ENCODE measurements at regions not wholly inside any gene's neighbourhood (a gene's known extent, or its start where the extent isn't known, plus 50 kb on each side); places are given as distances from the start of the nearest gene placed in this dataset.

DNA sequence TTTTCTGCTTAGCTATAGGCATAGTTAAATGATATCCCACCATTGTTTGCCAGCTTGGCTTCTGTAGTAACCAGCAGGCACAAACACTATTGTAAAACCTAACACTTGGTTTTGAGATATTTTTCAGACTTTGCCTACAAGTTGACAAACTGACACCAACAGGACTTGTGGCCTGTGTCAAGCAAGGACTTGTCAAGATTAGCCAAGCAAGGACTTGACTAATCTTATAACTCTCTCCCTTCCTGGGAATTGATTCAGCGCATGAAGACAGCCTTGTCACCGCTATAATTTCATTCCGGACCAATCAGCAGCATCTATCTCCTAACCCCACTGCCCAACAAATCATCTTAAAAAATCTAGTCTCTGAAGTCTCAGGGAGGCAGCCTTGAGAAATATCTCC, 72.7 kb upstream of the SLITRK1 start:
- ATAC-seq (ENCODE audit: low FRiP score) (no peak), DNase-seq (ENCODE audit: low spot score) (no peak)
- TF ChIP-seq, protein P1, sequence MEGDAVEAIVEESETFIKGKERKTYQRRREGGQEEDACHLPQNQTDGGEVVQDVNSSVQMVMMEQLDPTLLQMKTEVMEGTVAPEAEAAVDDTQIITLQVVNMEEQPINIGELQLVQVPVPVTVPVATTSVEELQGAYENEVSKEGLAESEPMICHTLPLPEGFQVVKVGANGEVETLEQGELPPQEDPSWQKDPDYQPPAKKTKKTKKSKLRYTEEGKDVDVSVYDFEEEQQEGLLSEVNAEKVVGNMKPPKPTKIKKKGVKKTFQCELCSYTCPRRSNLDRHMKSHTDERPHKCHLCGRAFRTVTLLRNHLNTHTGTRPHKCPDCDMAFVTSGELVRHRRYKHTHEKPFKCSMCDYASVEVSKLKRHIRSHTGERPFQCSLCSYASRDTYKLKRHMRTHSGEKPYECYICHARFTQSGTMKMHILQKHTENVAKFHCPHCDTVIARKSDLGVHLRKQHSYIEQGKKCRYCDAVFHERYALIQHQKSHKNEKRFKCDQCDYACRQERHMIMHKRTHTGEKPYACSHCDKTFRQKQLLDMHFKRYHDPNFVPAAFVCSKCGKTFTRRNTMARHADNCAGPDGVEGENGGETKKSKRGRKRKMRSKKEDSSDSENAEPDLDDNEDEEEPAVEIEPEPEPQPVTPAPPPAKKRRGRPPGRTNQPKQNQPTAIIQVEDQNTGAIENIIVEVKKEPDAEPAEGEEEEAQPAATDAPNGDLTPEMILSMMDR (IDR thresholded peaks at IDR 0.05) = no peak

DNA sequence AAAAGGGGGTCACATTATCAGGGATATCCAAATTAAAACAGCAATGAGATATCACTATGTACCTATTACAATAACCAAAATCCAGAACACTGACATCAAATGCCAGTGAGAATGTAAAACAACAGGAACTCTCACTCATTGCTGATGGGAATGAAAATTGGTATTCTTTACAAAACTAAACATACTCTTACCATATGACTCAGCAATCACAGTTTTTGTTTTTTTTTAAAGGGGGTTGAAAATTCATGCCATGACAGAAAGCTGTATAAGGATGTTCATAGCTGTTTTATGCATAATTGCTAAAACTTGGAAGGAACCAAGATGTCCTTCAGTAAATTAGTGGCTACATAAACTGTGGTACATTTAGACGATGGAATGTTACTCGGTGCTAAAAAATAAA, 71.6 kb upstream of the SLITRK1 start:
- ATAC-seq (ENCODE audit: low FRiP score) (no peak), DNase-seq (ENCODE audit: low spot score) (no peak)
- TF ChIP-seq, protein P1 (IDR thresholded peaks at IDR 0.05) = no peak

DNA sequence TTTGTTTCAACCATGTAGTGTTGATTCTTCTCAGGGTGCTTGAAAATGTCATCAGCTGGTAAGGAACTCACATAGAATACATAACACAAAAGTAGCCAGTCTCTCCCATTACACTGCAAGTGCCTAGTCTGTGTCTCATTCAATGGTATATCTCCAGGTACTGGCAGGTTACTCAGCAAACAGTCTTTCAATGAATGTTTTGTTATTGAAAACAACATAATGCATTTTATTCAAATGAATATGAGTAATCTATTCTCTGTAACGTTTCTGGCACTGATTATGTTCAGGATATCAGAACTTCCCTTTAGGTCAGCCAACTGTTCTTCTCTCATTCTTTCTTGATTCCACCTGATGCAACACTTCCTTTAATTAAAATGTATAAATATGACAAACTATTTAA, 68.0 kb upstream of the SLITRK1 start:
- TF ChIP-seq, protein P1 (IDR thresholded peaks at IDR 0.05) = no peak
- ATAC-seq (ENCODE audit: low FRiP score) = no peak

DNA sequence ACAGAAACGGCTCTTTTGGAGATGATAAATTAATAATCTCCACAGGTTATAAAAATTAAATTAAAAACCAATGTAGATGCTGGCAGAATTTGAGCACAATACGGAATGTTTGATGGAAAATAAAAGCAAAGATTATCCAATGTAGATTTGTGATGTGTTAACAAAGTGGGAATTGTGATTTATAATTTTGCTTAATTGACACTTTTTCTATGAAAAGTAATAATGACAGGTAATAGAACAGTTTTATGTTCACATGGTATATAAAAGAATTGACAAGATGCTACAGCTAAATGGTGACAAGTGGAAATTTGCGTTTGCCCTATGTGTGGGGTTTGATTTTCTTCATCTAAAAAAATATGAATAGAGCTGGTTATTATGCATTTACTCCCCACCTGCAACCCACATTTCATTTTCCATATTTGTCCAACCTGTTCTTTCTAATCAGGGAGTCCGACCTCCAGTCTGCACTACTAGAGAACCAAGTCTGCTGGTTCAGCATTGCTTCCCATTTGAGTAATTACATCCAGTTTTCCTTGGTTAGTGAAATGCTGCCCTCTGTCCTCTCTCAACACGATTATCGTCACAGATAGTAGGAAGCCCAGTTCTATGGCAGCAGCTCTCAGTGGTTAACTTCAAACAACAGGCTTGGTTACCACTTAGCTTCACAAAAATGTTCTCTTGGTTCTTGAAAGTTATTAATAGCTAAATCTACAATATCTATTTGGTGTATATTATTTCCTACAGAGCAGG, 61.4 kb upstream of the SLITRK1 start:
- TF ChIP-seq, protein P1 (IDR thresholded peaks at IDR 0.05) = no peak
- ATAC-seq (ENCODE audit: low FRiP score) = no peak
- no peak for DNase-seq (ENCODE audit: low spot score)

More for the DNA sequence above, 68.0 kb upstream of the SLITRK1 start:
- no peak for DNase-seq (ENCODE audit: low spot score)

DNA sequence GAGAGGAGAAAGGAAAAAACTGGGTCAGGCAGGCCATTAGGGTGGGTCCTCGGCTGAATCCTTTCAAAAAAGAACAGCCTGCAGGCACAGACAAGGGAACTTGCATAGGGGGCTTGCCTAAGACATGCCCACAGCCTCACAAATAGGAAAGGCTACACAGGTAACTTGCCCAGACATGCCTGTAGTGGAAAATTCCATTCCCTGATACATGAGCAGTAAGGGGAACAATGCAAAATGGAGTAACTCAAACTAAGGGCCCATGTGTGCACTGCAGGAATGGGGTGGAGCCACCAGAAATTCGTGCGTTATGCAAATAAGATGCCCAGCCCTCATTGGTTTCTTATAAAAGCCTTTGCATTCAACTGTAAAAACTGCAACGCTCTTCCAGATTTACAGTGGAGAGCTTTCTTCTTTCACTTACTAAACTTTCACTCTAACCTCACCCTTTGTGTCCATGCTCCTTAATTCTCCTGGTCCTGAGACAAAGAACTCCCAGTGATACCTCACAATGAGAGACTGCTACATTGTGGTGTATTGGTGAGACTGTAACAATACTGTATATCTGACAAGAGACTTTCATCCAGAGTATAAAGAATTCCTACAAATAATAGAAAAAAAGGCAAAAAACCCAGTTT, 59.5 kb upstream of the SLITRK1 start:
- no peak for DNase-seq (ENCODE audit: low spot score)
- TF ChIP-seq, protein P1 (IDR thresholded peaks at IDR 0.05) = no peak
- ATAC-seq (ENCODE audit: low FRiP score) = no peak

DNA sequence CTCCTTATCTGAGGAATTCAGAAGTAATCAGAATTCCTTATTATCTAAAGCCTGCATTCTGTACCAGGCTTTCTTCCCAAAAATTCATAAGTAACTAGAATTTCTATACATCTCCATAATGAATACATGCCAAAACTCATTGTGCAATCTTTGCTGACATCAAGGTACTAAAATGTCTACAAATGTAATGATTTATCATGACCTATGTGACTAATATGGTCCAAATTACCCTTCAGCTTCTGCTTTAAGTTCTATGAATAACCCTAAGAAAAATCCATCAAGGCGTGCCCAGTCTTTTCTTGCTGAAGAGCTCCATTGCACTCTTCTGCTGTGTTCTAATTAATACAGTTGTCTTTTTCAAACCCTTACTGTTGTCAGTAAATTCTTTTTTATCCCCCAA, 58.5 kb upstream of the SLITRK1 start:
- TF ChIP-seq, protein P1 (IDR thresholded peaks at IDR 0.05) = no peak
- ATAC-seq (ENCODE audit: low FRiP score) (no peak), DNase-seq (ENCODE audit: low spot score) (no peak)

DNA sequence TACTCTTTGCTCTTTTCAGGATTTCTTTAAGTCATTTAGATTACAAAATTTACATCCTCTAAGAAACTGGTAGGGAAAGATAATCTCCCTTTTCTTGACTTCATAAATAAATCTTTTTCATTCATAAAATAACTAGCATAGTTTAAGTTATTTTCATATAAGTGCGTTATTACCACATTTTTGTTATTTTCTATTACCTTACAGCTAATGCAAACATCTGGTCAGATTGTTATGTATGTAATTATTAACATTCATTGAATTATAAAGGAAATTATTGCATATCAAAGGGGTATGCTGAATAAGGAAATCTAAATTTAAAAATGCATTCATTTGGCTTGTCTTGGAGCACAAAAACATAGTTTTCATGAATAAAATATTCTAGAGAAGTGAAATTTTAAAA, 55.3 kb upstream of the SLITRK1 start:
- no peak for DNase-seq (ENCODE audit: low spot score)
- TF ChIP-seq, protein P1 (IDR thresholded peaks at IDR 0.05) = no peak

More for the DNA sequence above, 55.3 kb upstream of the SLITRK1 start:
- no peak for ATAC-seq (ENCODE audit: low FRiP score)

Measured in omental fat pad (tissue), 3 donors.